NCI-H2081 (cell line): ENCODE measurements at regions not wholly inside any gene's neighbourhood (a gene's known extent, or its start where the extent isn't known, plus 50 kb on each side); places are given as distances from the start of the nearest gene placed in this dataset.

ENCODE experiments used
- DNase-seq, 2 experiments: peaks; one replicate each; lab custom pipeline; 2025; lab: John Stamatoyannopoulos, UW

- DNase-seq, result no peak
Observed at GRCh38 chr9:134275375-134275774, 50.9 kb upstream of the RXRA start.

DNA sequence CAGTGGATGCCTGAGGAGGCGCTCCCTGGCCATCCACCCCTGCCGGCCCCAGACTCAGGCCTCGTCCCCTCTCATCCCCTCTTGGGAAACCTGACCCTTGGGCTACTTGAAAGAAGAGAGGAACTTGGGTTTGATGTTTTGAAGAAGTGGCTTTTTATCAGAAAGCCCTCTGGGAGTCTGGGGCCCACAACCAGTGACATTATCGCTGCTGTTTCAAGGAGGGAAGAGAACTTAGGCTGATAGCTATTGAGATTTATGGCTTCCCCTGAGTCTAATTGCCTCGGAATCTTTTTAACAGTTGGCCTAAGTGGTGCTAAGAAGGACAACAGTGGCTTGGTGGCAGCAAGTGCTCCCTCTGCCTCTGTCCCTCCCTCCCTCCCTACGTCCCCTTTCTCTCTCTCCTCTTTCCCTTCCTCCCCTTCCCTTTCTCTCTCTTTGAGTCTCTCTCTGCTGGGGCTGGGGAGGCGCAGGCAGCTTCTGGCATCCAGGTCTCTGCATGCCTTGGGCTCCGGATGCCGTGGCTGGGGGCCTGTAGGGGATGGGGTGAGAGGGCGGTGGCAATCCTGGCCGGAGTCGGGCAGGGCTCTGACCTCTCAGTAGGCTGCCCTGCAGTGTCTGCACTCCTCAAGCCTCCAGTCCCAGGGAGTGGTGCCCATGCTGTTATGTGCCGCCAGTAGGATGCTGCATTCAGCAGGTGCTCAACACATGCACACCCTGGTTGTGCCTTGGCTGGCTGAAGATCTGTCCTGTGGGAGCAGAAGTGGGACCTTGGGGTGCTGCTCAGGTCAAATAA, 49.6 kb upstream of the RXRA start:
- no peak for DNase-seq
